ENCODE measurements at regions not wholly inside any gene's neighbourhood (a gene's known extent, or its start where the extent isn't known, plus 50 kb on each side); places are given as distances from the start of the nearest gene placed in this dataset.
"Not testable (repeated sequence)": the region's sequence is repeated elsewhere in the genome, so short reads cannot be mapped to it uniquely, and the experiment has no call there.

- no peak for DNase-seq (ENCODE audit: low spot score)
Measured at GRCh38 chr14:46433381-46433780, 218.2 kb downstream of the RPL10L start.

- no peak for DNase-seq (ENCODE audit: low spot score)
Measured at GRCh38 chr14:46432516-46432915, 219.1 kb downstream of the RPL10L start.

GRCh38 chr14:46417066-46417465 lies 234.5 kb downstream of the RPL10L start:
- DNase-seq (ENCODE audit: low spot score), result no peak

- DNase-seq (ENCODE audit: low spot score), result no peak
Measured at GRCh38 chr14:46404865-46405811, 246.4 kb downstream of the RPL10L start.

GRCh38 chr14:46402001-46402690 lies 249.4 kb downstream of the RPL10L start:
- not testable (repeated sequence) for DNase-seq (ENCODE audit: low spot score)

- no peak for DNase-seq (ENCODE audit: low spot score)
Measured at GRCh38 chr14:46401066-46401465, 250.5 kb downstream of the RPL10L start.

- no peak for DNase-seq (ENCODE audit: low spot score)
Measured at GRCh38 chr14:46399049-46399448, 252.5 kb downstream of the RPL10L start.

- DNase-seq (ENCODE audit: low spot score), result no peak
Measured at GRCh38 chr14:46384611-46385010, 267.0 kb downstream of the RPL10L start.

- no peak for DNase-seq (ENCODE audit: low spot score)
Measured at GRCh38 chr14:46381674-46382073, 269.9 kb downstream of the RPL10L start.

GRCh38 chr14:46378248-46378647 lies 273.3 kb downstream of the RPL10L start:
- DNase-seq (ENCODE audit: low spot score), result no peak

- no peak for DNase-seq (ENCODE audit: low spot score)
Measured at GRCh38 chr14:46377305-46377704, 274.3 kb downstream of the RPL10L start.

- DNase-seq (ENCODE audit: low spot score), result no peak
Measured at GRCh38 chr14:46369391-46369790, 282.2 kb downstream of the RPL10L start.

GRCh38 chr14:46368275-46368674 lies 283.3 kb downstream of the RPL10L start:
- no peak for DNase-seq (ENCODE audit: low spot score)

GRCh38 chr14:46352844-46353243 lies 298.7 kb downstream of the RPL10L start:
- no peak for DNase-seq (ENCODE audit: low spot score)

- DNase-seq (ENCODE audit: low spot score), result no peak
Measured at GRCh38 chr14:46344327-46344937, 307.1 kb downstream of the RPL10L start.

- no peak for DNase-seq (ENCODE audit: low spot score)
Measured at GRCh38 chr14:46325777-46326176, 325.8 kb downstream of the RPL10L start.

GRCh38 chr14:46325157-46325556 lies 326.4 kb downstream of the RPL10L start:
- no peak for DNase-seq (ENCODE audit: low spot score)

GRCh38 chr14:46323404-46323762 lies 328.2 kb downstream of the RPL10L start:
- no peak for DNase-seq (ENCODE audit: low spot score)

- no peak for DNase-seq (ENCODE audit: low spot score)
Measured at GRCh38 chr14:46322730-46323403, 328.7 kb downstream of the RPL10L start.

- DNase-seq (ENCODE audit: low spot score), result no peak
Measured at GRCh38 chr14:46322076-46322475, 329.5 kb downstream of the RPL10L start.

- no peak for DNase-seq (ENCODE audit: low spot score)
Measured at GRCh38 chr14:46306267-46306666, 345.3 kb downstream of the RPL10L start.

GRCh38 chr14:46300765-46301164 lies 350.8 kb downstream of the RPL10L start:
- DNase-seq (ENCODE audit: low spot score), result no peak
